ENCODE measurements at regions not wholly inside any gene's neighbourhood (a gene's known extent, or its start where the extent isn't known, plus 50 kb on each side); places are given as distances from the start of the nearest gene placed in this dataset.

DNA sequence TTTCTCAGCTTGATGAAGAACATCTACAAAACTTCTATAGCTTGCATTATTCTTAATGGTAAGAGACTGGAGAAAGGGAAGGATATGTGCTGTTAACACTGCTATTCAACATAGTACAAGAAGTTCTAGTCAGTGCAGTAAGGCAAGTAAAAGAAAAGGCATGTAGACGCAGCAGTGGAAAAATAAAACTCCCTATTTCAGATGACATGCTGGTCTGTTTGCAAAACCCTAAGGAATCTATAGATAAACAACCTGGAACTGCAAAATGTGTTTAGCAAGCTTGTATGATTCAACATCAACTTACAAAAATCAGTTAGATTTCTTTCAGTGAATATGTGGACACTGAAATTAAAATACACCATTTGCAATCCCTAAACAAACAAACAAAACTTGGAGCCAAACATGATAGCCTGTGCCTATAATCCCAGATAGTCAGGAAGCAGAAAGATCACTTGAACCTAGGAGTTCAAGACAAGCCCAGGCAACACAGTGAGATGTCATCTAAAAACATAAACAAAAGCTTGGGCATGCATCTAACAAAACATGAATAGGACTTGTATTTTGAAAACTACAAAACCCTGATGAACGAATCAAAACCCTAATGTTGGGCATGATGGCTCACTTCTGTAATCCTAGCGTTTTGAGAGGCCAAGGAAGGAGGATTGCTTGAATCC, 293.6 kb upstream of the RGS6 start:
- TF ChIP-seq, protein P1, sequence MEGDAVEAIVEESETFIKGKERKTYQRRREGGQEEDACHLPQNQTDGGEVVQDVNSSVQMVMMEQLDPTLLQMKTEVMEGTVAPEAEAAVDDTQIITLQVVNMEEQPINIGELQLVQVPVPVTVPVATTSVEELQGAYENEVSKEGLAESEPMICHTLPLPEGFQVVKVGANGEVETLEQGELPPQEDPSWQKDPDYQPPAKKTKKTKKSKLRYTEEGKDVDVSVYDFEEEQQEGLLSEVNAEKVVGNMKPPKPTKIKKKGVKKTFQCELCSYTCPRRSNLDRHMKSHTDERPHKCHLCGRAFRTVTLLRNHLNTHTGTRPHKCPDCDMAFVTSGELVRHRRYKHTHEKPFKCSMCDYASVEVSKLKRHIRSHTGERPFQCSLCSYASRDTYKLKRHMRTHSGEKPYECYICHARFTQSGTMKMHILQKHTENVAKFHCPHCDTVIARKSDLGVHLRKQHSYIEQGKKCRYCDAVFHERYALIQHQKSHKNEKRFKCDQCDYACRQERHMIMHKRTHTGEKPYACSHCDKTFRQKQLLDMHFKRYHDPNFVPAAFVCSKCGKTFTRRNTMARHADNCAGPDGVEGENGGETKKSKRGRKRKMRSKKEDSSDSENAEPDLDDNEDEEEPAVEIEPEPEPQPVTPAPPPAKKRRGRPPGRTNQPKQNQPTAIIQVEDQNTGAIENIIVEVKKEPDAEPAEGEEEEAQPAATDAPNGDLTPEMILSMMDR (IDR thresholded peaks at IDR 0.05) = no peak
- no peak for TF ChIP-seq POLR2A (IDR thresholded peaks at IDR 0.05)

All from uterus (tissue), 2 donors.